GM10248 (cell line): ENCODE measurements at regions not wholly inside any gene's neighbourhood (a gene's known extent, or its start where the extent isn't known, plus 50 kb on each side); places are given as distances from the start of the nearest gene placed in this dataset.

Source experiments
- CTCF ChIA-PET: fragments of 300-600 bp; sonication (Branson Sonifier 250); formaldehyde crosslinking; extraction: SDS; loops from one replicate; lab custom pipeline; 2021; ENCODE audit warnings: antibody characterized with exemption; lab: Yijun Ruan, JAX
- POLR2A ChIA-PET: fragments of 350-650 bp; sonication (Branson Sonifier 250); formaldehyde crosslinking; extraction: SDS; loops from one replicate; lab custom pipeline; 2020; ENCODE audit warnings: antibody characterized with exemption; lab: Yijun Ruan, JAX
- DNase-seq: peaks from one replicate; pipeline ENCODE4 v3.0.0; 2012; ENCODE audit errors: extremely low spot score
- CTCF ChIP-seq: IDR thresholded peaks from 2 replicates; pipeline ENCODE4 v1.5.1; 2012; ENCODE audit warnings: mild to moderate bottlenecking, low read depth; ENCODE audit errors: extremely low read depth, missing control alignments, control extremely low read depth

- no peak for TF ChIP-seq CTCF
- ChIA-PET CTCF (no interaction called here), POLR2A (no interaction called here)
- no peak for DNase-seq
These were observed 111.9 kb upstream of the COL5A2 start for GRCh38 chr2:189291460-189291859.

- POLR2A ChIA-PET: no interaction called here
- no peak for DNase-seq
- CTCF ChIA-PET: no interaction called here
- TF ChIP-seq CTCF: no peak
These were observed 113.6 kb upstream of the COL5A2 start for GRCh38 chr2:189293164-189293563.

- DNase-seq: no peak
- CTCF ChIA-PET: no interaction called here
- TF ChIP-seq CTCF: no peak
- POLR2A ChIA-PET: no interaction called here
These were observed 117.9 kb upstream of the COL5A2 start for GRCh38 chr2:189297446-189297845.

GRCh38 chr2:189298038-189298437 is 118.5 kb upstream of the COL5A2 start:
- DNase-seq: no peak
- ChIA-PET CTCF (no interaction called here), POLR2A (no interaction called here)
- no peak for TF ChIP-seq CTCF

- no peak for TF ChIP-seq CTCF
- CTCF ChIA-PET: interaction anchor here (0.6 kb wide), 1 partner anchor 11 kb away, joined by 3 read pairs; no protein-coding TSS in a partner anchor
- POLR2A ChIA-PET: no interaction called here
- no peak for DNase-seq
These were observed 118.9 kb upstream of the COL5A2 start for GRCh38 chr2:189298481-189298880.

GRCh38 chr2:189299974-189300373 is 120.4 kb upstream of the COL5A2 start:
- CTCF ChIA-PET: no interaction called here
- TF ChIP-seq CTCF: no peak
- POLR2A ChIA-PET: no interaction called here
- DNase-seq: no peak

GRCh38 chr2:189300916-189301315 is 121.4 kb upstream of the COL5A2 start:
- no peak for DNase-seq
- ChIA-PET POLR2A (no interaction called here), CTCF (no interaction called here)
- TF ChIP-seq CTCF: no peak
